ENCODE measurements at regions not wholly inside any gene's neighbourhood (a gene's known extent, or its start where the extent isn't known, plus 50 kb on each side); places are given as distances from the start of the nearest gene placed in this dataset.

DNA sequence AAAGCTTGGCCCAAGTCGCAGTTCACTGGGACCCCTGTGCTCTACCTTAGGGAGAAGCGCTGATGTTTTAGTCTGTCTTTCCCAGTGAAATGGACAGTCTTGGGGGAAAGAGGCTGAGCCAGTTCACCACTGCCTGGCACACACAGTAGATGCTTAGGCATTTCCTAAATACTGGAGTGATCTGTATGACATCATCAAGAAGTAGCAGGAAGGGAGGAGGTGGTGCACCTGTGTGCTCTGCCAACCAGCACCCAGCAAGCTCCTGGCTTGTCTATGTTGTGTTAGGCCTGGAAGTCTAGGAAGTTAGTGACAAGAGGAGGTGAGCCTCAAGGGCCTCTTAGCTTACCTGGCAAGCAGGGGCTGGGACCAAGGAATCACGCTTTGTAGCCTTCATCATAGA, 158.2 kb upstream of the NFIA start:
- TF ChIP-seq TAF1 (IDR thresholded peaks at IDR 0.05; ENCODE audit: low read depth, low read length) (no peak), CEBPB (IDR thresholded peaks at IDR 0.05; ENCODE audit: low read depth, low read length) (no peak), RAD21 (IDR thresholded peaks at IDR 0.05 in 1 of 2, conservative IDR thresholded peaks at IDR 0.05 in 1 of 2; ENCODE audit: low read depth in 2 of 2, low read length in 2 of 2) (no peak), RBBP5 (IDR thresholded peaks at IDR 0.05; ENCODE audit: borderline replicate concordance, low read depth, low read length) (no peak), POLR2A (IDR thresholded peaks at IDR 0.05; ENCODE audit: control extremely low read depth in 1 of 2, low read depth in 2 of 2, low read length in 2 of 2) (no peak), CREB1 (IDR thresholded peaks at IDR 0.05) (no peak), SIN3A (conservative IDR thresholded peaks at IDR 0.05 in 1 of 2, IDR thresholded peaks at IDR 0.05 in 1 of 2; ENCODE audit: low read depth in 1 of 2, low read length in 2 of 2) (no peak), MAFK (IDR thresholded peaks at IDR 0.05; ENCODE audit: low read depth, low read length) (no peak), SUZ12 (IDR thresholded peaks at IDR 0.05; ENCODE audit: low read length) (no peak), EZH2 (IDR thresholded peaks at IDR 0.05; ENCODE audit: low read depth, low read length, severe bottlenecking) (no peak), POLR2AphosphoS5 (IDR thresholded peaks at IDR 0.05; ENCODE audit: low read depth, low read length) (no peak), YY1 (IDR thresholded peaks at IDR 0.05; ENCODE audit: low read depth, low read length) (no peak)
- TF ChIP-seq, protein P1, sequence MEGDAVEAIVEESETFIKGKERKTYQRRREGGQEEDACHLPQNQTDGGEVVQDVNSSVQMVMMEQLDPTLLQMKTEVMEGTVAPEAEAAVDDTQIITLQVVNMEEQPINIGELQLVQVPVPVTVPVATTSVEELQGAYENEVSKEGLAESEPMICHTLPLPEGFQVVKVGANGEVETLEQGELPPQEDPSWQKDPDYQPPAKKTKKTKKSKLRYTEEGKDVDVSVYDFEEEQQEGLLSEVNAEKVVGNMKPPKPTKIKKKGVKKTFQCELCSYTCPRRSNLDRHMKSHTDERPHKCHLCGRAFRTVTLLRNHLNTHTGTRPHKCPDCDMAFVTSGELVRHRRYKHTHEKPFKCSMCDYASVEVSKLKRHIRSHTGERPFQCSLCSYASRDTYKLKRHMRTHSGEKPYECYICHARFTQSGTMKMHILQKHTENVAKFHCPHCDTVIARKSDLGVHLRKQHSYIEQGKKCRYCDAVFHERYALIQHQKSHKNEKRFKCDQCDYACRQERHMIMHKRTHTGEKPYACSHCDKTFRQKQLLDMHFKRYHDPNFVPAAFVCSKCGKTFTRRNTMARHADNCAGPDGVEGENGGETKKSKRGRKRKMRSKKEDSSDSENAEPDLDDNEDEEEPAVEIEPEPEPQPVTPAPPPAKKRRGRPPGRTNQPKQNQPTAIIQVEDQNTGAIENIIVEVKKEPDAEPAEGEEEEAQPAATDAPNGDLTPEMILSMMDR (IDR thresholded peaks at IDR 0.05; ENCODE audit: control extremely low read depth in 1 of 3, insufficient read depth in 1 of 3, low read depth in 1 of 3, low read length in 3 of 3) = no peak
- TF ChIP-seq, protein P2, sequence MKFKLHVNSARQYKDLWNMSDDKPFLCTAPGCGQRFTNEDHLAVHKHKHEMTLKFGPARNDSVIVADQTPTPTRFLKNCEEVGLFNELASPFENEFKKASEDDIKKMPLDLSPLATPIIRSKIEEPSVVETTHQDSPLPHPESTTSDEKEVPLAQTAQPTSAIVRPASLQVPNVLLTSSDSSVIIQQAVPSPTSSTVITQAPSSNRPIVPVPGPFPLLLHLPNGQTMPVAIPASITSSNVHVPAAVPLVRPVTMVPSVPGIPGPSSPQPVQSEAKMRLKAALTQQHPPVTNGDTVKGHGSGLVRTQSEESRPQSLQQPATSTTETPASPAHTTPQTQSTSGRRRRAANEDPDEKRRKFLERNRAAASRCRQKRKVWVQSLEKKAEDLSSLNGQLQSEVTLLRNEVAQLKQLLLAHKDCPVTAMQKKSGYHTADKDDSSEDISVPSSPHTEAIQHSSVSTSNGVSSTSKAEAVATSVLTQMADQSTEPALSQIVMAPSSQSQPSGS (IDR thresholded peaks at IDR 0.05; ENCODE audit: low read length) = no peak
